NCI-H526 treated with DMSO at 0.1 percent for 48 hours (cell line): ENCODE measurements at regions not wholly inside any gene's neighbourhood (a gene's known extent, or its start where the extent isn't known, plus 50 kb on each side); places are given as distances from the start of the nearest gene placed in this dataset.
"Not testable (repeated sequence)": the region's sequence is repeated elsewhere in the genome, so short reads cannot be mapped to it uniquely, and the experiment has no call there.

Experiments used
- DNase-seq: peaks from one replicate; lab custom pipeline; 2025; lab: John Stamatoyannopoulos, UW

- no peak for DNase-seq
Measured at GRCh38 chr2:176923205-176923604, 289.4 kb upstream of the HNRNPA3 start.

GRCh38 chr2:176924909-176925534, 287.6 kb upstream of the HNRNPA3 start:
- no peak for DNase-seq

- DNase-seq, result no peak
Measured at GRCh38 chr2:176926453-176926852, 286.1 kb upstream of the HNRNPA3 start.

- DNase-seq, result not testable (repeated sequence)
Measured at GRCh38 chr2:176929387-176929786, 283.2 kb upstream of the HNRNPA3 start.

- no peak for DNase-seq
Measured at GRCh38 chr2:176931588-176932563, 280.7 kb upstream of the HNRNPA3 start.

- DNase-seq, result no peak
Measured at GRCh38 chr2:176934131-176934530, 278.5 kb upstream of the HNRNPA3 start.

GRCh38 chr2:176934869-176935415, 277.7 kb upstream of the HNRNPA3 start:
- no peak for DNase-seq

- DNase-seq, result no peak
Measured at GRCh38 chr2:176935543-176936102, 277.0 kb upstream of the HNRNPA3 start.

- no peak for DNase-seq
Measured at GRCh38 chr2:176936410-176936809, 276.2 kb upstream of the HNRNPA3 start.

- no peak for DNase-seq
Measured at GRCh38 chr2:176944998-176945397, 267.6 kb upstream of the HNRNPA3 start.

- DNase-seq, result no peak
Measured at GRCh38 chr2:176947754-176948153, 264.8 kb upstream of the HNRNPA3 start.

GRCh38 chr2:176951218-176951617, 261.4 kb upstream of the HNRNPA3 start:
- not testable (repeated sequence) for DNase-seq

- DNase-seq, result no peak
Measured at GRCh38 chr2:176956791-176957190, 255.8 kb upstream of the HNRNPA3 start.

GRCh38 chr2:176959614-176960013, 253.0 kb upstream of the HNRNPA3 start:
- DNase-seq, result no peak

- DNase-seq, result peak; percentile 69
Measured at GRCh38 chr2:176960061-176960460, 252.5 kb upstream of the HNRNPA3 start.

GRCh38 chr2:176960736-176961520, 251.7 kb upstream of the HNRNPA3 start:
- DNase-seq, result peak; percentile 79

- no peak for DNase-seq
Measured at GRCh38 chr2:176961775-176962619, 250.6 kb upstream of the HNRNPA3 start.

GRCh38 chr2:176963568-176964287, 248.9 kb upstream of the HNRNPA3 start:
- no peak for DNase-seq

- DNase-seq, result no peak
Measured at GRCh38 chr2:176967911-176968450, 244.6 kb upstream of the HNRNPA3 start.
